NCI-H146 (cell line): ENCODE measurements at regions not wholly inside any gene's neighbourhood (a gene's known extent, or its start where the extent isn't known, plus 50 kb on each side); places are given as distances from the start of the nearest gene placed in this dataset.

Experiments
- DNase-seq: peaks from one replicate; lab custom pipeline; 2025; lab: John Stamatoyannopoulos, UW

GRCh38 chr12:115129727-115130126 is 445.8 kb upstream of the TBX3 start:
- DNase-seq = no peak

DNA sequence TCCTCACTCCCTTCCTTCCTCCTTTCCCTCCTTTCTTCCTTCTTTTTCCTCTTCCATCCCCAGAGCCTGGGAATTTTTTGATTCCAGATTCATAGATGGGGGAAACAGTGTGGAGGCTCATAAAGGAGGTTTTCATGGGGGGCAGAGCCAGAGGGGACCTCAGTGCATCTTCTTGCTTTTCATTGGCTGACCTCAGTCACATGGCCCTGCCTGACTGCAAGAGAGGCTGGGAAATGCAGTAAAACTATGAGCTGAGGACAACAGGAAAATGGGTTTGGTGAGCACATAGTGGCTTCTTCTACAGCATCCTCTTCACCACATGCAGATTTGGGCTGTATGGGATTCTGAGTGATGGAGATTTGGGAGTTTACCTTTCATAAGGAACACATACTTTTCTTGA is 437.1 kb upstream of the TBX3 start:
- no peak for DNase-seq

- no peak for DNase-seq
Observed at GRCh38 chr12:115118177-115118724, 434.3 kb upstream of the TBX3 start.

GRCh38 chr12:115114140-115114539 is 430.2 kb upstream of the TBX3 start:
- no peak for DNase-seq

- no peak for DNase-seq
Observed at GRCh38 chr12:115109863-115110262, 425.9 kb upstream of the TBX3 start.

DNA sequence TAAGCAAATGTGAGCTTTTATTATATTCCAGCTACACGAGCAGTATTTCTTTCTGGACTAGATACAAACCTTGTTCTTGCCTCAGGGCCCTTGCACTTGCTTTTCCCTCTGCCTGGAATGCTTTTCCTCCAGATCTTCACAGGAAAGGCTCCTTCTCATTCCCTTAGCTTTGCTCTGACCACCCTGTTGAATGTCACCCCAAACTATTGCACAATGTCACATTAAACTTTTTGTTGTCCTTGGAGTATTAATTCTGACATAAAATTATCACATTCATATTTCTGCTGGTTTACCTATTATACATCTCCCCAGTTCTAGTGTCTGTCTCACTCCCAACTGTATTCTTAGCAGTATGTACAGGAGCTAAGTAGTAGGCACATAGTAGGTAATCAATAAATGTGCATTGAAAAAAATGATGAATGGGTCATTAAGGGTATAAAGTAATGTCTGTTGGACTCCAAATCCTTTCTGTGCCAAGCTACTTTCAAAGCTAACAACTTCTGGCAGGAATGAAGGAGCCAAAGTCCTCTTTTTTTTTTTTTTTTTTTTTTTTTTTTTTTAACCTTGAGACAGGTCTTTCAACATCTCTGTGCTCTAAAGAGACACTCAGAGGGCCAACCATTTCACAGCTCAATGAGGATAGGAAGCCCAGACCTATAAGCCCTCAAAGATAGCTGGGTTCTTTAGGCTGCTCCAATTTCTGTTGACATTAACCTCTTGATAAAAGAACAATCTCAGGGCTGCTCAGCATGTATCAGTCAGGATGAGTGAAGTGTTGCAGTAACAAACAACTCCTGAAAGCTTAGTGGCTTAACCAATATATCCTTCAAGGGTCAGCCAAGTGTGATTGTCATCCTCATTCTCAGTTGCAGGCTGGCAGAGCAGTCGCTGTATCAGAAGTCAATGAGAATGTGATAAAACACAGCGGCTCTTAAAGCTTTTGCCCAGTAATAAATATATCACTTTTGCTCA is 424.4 kb upstream of the TBX3 start:
- DNase-seq = no peak

- no peak for DNase-seq
Observed at GRCh38 chr12:115103884-115104883, 420.2 kb upstream of the TBX3 start.

- DNase-seq = no peak
Observed at GRCh38 chr12:115102450-115102849, 418.5 kb upstream of the TBX3 start.

DNA sequence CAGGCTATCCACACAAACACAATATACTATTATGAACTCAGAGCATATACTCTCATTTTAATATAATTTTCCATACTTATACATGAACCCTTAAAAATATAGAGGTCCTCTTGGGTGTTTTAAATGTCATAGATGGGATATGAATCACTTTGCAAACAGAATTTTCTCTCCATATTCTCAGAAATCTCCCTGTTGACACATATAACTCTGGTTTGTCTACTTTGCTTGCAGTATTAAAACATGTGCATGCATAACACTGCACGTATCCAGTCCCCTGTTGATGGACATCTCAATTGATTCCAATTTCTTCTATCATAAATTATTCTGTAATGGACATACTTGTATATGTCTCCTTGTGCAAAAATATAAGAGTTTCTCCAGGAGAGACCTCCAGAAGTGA is 417.5 kb upstream of the TBX3 start:
- no peak for DNase-seq

DNA sequence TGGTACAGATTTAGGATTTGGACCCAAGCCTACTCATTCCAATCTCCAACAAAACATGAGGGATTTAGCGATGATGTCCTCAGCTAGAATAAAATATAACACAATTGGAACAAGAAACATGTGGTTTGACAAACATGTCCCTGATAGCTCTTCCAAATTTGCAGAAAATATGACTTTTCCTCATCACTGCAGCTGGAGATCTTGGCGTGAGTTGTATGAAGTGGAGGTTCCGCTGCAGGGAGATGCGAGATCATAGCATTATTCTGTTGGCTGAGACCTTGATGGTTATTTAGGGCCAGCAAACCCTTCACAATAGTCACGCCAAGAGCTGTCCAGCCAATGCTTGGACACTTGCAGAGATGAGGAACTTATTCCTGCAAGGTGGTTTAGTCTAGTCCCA is 413.4 kb upstream of the TBX3 start:
- DNase-seq = no peak

GRCh38 chr12:115096588-115097397 is 412.8 kb upstream of the TBX3 start:
- no peak for DNase-seq

DNA sequence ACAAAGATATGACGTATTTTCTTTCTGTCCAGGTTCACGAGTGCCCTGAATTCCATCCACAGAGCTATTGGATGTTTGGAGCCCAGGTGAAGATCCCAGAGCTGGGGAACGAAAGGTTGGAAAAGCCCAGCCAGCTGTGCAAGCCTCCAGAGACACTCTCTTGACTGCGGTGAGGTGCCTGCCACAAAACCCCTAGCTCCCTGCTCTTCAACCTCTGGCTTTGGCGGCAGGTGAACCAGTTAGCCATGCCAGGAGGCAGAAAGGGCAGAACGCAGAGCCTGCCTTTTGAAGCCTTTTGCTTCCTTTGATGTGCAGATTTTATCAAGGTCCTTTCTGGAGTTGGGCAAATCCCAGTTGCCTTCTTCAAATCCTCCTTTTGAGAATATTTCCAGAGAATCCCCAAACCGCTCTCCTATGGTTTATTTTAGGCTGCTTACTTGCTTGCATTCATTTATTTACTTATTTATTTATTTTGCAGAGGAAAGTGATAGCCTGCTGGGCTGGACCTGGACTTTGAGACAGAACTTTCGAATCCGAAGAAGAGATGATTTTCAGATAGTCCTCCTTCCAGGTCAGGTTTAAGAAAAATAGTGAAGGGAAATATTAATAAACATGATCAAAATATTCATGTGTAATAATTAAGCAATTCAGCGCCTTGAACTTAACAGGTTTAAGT is 411.2 kb upstream of the TBX3 start:
- no peak for DNase-seq

DNA sequence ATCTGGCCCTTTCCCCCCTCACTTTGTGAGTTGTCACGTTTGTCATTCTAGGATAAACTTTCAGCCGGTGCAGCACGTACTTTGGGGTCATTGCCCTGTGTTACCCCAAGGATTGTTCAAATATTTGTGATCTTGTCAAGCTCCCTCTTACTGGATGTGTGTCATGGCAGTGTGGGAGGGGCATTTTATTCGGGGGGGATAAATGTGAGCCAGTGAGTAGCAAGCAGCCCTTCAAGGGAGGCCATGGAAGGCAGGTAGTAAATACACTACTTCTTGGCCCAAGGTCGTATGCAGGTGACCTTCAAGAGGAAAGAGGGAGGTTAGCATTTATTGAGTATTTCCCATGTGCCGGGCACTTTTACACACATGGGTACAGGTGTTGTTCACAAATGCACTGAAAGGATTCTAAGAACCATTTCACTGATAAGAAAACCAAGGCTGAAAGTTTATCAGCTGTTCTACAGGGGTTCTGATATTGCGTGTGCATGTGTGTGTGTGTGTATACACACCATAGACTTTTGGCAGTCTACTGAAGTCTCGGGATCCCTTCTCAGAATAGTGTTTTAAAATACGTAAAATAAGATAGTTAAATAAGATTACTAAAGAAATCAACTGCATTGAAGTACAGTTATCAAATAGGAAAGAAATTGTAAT is 410.3 kb upstream of the TBX3 start:
- DNase-seq = no peak

DNA sequence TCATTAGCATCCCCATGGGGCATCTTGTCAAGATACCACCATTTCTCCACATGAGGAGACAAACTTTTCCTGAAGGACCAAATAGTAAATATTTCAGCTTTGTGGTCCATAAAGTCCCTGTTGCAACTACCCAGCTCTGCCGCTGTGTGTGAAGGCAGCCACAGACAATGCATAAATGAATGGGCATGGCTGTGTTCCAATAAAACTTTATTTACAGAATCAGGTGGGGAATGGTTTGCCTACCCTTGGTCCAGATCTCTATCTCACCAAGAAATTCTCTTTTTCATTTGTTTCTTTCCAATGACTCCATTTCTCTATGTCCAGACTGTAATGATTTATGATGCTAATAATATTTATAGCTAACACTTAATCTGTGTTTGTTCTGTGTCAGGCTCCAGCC is 409.3 kb upstream of the TBX3 start:
- no peak for DNase-seq

DNA sequence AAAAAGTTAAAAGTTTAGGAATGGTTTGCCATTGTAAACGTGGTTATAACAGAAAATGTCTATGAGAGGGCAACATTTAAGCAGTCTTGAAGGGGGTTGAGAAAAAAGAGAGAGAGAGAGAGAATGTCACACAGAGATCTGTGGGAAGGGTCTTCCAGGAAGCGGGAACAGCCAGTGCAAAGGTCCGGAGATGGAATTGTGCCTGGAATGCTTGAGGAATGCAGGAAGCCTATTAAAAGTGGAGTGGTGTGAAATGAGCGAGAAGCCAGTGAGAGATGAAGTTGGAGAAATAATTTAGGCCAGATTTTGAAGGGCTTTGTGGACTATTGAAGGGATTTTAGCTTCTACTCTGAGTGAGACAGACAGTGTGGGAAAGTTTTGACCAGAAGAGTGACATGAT is 406.8 kb upstream of the TBX3 start:
- DNase-seq = no peak

DNA sequence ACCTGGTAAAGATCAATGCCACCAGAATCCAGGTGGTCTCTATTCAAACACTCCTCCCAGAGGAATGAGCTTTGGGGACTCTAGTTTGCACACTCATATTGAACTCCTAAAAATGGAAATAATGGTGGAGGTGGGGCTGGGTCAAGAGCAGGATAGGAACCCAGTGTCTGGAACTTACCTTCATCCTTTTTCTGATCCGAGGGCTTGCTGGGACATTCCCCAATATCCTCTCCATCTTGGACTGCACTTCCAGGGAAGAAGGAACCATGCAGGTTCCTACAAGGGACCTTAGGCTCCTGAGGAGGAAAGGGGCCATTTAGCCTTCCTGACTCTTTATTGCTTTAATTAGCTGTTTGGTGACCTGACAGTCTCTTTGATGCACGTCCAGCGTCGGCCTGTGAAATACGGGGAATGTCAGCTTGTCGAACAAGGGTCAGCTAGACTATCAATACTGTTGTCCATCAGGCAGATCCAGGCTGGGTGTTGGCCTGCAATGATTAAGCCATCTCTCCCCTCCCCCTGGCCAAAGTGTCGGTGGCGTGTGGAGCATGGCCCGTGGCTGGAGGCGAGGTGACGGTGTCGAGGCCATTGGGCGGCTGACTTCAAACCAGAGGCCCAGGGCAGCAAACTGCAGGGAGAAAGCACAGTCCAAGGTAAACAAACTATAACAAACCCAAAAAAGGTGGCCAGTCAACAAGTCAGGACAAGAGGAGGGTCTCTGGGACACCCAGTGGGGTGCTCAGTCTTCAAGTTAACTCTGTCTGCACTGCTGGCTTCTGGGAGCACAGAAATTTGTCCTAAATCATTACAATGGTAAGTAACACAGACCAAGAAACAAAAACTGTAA is 405.2 kb upstream of the TBX3 start:
- no peak for DNase-seq

DNA sequence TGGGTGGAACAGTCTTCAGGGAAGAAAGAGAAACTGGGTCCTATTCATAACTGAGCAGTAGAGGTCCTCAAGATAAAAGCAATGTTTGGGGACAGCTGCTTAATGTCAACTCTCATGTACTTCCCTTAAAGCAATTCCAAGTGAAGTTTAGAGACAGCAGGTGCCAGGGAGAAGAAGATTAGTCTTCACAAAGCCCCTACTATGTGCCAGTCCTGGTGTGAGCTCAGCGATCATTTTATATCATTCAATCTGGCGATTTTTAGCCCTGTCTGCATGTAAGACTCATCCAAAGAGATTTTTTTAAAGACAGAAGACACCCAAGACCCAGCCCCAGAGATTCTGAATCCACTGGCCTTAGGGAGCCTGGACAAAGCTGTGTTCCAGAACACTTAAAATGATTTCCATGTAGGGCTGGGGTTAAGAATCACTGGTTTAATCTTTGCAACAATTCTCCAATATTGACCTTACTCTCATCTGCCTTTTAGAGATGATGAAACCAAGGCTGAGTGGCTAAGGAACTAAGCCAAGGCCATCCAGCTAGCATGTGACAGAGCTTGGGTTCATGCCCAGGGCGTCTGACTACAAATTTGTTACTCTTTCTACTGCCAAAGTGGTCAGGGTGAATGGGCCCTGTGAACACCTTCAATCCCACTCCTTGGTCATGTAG is 404.5 kb upstream of the TBX3 start:
- no peak for DNase-seq

DNA sequence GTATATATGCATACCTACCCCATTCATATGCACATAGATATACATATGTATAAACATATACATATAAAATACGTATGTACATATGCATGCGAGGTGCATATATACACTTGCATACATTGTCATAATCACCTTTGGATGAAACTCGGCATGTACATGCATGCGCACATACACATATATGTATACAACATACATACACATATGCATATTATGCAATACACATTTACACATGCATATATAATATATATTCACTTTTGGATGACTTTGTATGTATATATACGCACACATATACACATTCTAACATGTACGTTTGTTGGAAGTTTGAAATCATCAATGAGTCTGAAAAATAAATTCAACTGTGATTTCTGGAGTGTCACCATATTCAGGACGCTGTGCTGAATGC is 401.6 kb upstream of the TBX3 start:
- DNase-seq = no peak

DNA sequence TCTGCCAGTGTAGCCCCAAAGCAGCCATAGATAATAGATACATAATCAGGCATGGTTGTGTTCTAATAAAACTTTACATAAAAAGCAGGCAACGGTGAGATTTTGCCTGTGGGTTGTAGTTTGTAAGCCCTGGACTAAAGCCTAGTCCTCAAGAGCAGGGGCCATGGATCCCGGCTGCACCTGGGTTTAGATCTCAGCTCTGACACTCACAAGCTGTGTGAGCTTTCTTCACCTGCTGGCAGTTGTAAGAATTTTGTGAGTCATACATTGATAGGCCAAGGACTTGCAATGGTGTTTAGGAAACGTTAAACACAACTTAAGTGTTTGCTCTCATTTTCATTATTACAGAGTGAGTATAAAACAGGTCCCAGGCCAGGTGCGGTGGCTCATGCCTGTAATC is 395.8 kb upstream of the TBX3 start:
- no peak for DNase-seq
